ENCODE measurements at regions not wholly inside any gene's neighbourhood (a gene's known extent, or its start where the extent isn't known, plus 50 kb on each side); places are given as distances from the start of the nearest gene placed in this dataset.

- Mint-ChIP-seq H3K4me3 (no peak overlapping the region), H3K4me1 (peaks cover 4% of the 10 kb centered on the region; the same call in 1 of the 2 replicates), H3K27ac (no peak overlapping the region), H3K27me3 (ENCODE audit: low read depth) (no peaks in the 10 kb centered on the region), H3K36me3 (no peaks in the 10 kb centered on the region), H3K9me3 (no peaks in the 10 kb centered on the region)
- ATAC-seq, result no peak
- DNase-seq (ENCODE audit: low spot score), result no peak
- TF ChIP-seq ATF6 (CRISPR knock-in tag; IDR thresholded peaks at IDR 0.05) (no peak), HMGA2 (CRISPR knock-in tag; IDR thresholded peaks at IDR 0.05) (no peak), SP1 (CRISPR knock-in tag; conservative IDR thresholded peaks at IDR 0.05) (no peak), SMAD3 (CRISPR knock-in tag; IDR thresholded peaks at IDR 0.05; ENCODE audit: borderline replicate concordance) (no peak), JAZF1 (CRISPR knock-in tag; IDR thresholded peaks at IDR 0.05) (no peak), ZBTB21 (CRISPR knock-in tag; IDR thresholded peaks at IDR 0.05; ENCODE audit: borderline replicate concordance) (no peak), ZNF532 (CRISPR knock-in tag; IDR thresholded peaks at IDR 0.05; ENCODE audit: borderline replicate concordance) (no peak), ZMAT4 (CRISPR knock-in tag; IDR thresholded peaks at IDR 0.05) (no peak), ZNF396 (CRISPR knock-in tag; IDR thresholded peaks at IDR 0.05; ENCODE audit: borderline replicate concordance) (no peak)
- TF ChIP-seq, protein P1, sequence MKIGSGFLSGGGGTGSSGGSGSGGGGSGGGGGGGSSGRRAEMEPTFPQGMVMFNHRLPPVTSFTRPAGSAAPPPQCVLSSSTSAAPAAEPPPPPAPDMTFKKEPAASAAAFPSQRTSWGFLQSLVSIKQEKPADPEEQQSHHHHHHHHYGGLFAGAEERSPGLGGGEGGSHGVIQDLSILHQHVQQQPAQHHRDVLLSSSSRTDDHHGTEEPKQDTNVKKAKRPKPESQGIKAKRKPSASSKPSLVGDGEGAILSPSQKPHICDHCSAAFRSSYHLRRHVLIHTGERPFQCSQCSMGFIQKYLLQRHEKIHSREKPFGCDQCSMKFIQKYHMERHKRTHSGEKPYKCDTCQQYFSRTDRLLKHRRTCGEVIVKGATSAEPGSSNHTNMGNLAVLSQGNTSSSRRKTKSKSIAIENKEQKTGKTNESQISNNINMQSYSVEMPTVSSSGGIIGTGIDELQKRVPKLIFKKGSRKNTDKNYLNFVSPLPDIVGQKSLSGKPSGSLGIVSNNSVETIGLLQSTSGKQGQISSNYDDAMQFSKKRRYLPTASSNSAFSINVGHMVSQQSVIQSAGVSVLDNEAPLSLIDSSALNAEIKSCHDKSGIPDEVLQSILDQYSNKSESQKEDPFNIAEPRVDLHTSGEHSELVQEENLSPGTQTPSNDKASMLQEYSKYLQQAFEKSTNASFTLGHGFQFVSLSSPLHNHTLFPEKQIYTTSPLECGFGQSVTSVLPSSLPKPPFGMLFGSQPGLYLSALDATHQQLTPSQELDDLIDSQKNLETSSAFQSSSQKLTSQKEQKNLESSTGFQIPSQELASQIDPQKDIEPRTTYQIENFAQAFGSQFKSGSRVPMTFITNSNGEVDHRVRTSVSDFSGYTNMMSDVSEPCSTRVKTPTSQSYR (CRISPR knock-in tag; IDR thresholded peaks at IDR 0.05), result no peak
- ChIA-PET POLR2A (no interaction called here), CTCF (no interaction called here)
These were observed 120.8 kb upstream of the SLC5A12 start for GRCh38 chr11:26842478-26843282.

DNA sequence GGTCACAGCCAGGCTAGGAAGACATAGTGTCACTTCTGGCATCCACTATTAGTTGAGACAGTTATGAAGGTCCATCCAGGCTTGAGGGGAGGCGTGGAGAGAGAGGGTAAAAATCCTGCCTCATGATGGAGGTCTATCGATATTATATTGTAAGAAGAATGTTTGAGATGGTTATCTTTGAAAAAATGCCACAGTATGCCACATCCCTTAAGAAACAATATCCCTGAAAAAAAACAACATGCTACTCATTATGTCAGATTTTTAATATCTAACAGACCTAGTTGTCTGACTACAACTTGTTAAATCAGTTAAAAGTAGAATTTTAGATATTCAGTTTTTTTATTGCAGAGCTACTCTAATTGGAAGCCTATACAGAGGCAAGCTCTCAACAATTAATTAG is 121.7 kb upstream of the SLC5A12 start:
- no peak overlapping the region for H3K4me3 Mint-ChIP-seq
- no peak for ATAC-seq
- CTCF ChIA-PET, result no interaction called here
- no peak for TF ChIP-seq IRF2 (CRISPR knock-in tag; IDR thresholded peaks at IDR 0.05; ENCODE audit: borderline replicate concordance, low read depth)
- TF ChIP-seq, protein P2, sequence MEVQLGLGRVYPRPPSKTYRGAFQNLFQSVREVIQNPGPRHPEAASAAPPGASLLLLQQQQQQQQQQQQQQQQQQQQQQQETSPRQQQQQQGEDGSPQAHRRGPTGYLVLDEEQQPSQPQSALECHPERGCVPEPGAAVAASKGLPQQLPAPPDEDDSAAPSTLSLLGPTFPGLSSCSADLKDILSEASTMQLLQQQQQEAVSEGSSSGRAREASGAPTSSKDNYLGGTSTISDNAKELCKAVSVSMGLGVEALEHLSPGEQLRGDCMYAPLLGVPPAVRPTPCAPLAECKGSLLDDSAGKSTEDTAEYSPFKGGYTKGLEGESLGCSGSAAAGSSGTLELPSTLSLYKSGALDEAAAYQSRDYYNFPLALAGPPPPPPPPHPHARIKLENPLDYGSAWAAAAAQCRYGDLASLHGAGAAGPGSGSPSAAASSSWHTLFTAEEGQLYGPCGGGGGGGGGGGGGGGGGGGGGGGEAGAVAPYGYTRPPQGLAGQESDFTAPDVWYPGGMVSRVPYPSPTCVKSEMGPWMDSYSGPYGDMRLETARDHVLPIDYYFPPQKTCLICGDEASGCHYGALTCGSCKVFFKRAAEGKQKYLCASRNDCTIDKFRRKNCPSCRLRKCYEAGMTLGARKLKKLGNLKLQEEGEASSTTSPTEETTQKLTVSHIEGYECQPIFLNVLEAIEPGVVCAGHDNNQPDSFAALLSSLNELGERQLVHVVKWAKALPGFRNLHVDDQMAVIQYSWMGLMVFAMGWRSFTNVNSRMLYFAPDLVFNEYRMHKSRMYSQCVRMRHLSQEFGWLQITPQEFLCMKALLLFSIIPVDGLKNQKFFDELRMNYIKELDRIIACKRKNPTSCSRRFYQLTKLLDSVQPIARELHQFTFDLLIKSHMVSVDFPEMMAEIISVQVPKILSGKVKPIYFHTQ (CRISPR knock-in tag; IDR thresholded peaks at IDR 0.05), result no peak
- no peak for TF ChIP-seq TEAD4 (CRISPR knock-in tag; IDR thresholded peaks at IDR 0.05)
- no peak for TF ChIP-seq ESRRA (CRISPR knock-in tag; IDR thresholded peaks at IDR 0.05; ENCODE audit: borderline replicate concordance)
- TF ChIP-seq NR2C2 (CRISPR knock-in tag; IDR thresholded peaks at IDR 0.05), result no peak
- no peaks in the 10 kb centered on the region for H3K27me3 Mint-ChIP-seq (ENCODE audit: low read depth)
- POLR2A ChIA-PET, result no interaction called here
- H3K4me1 Mint-ChIP-seq, result peaks cover 4% of the 10 kb centered on the region; the same call in 1 of the 2 replicates
- no peaks in the 10 kb centered on the region for H3K9me3 Mint-ChIP-seq
- H3K36me3 Mint-ChIP-seq, result no peaks in the 10 kb centered on the region
- H3K27ac Mint-ChIP-seq, result no peak overlapping the region
- DNase-seq (ENCODE audit: low spot score), result no peak

All from WTC11 (cell line).